HCT116 (cell line): ENCODE measurements at regions not wholly inside any gene's neighbourhood (a gene's known extent, or its start where the extent isn't known, plus 50 kb on each side); places are given as distances from the start of the nearest gene placed in this dataset.

ENCODE experiments used
- ATAC-seq: fragments of 200-7000 bp; cut with Tn5 transposase; 2 replicates; pipeline ENCODE4 v1.9.1; 2020; ENCODE audit warnings: mild to moderate bottlenecking, moderate library complexity
- BruUV-seq: library from RNA; stranded (reverse); fragments of 400-500 nt; replicated peaks from 2 replicates; lab custom pipeline; 2021; lab: Mats Ljungman, UMichigan
- CTCF ChIA-PET: fragments of 300-600 bp; sonication (Branson Sonifier 250); formaldehyde crosslinking; loops from one replicate; lab custom pipeline; 2021; ENCODE audit warnings: antibody characterized with exemption; lab: Charles Lee
- POLR2A ChIA-PET: fragments of 300-600, 350-600 bp; sonication (Branson Sonifier 250); formaldehyde crosslinking; loops from one replicate; lab custom pipeline; 2021; ENCODE audit warnings: antibody characterized with exemption; lab: Charles Lee
- RAD21 ChIA-PET, 2 experiments: fragments of 300-600 bp; sonication (Branson Sonifier 250); formaldehyde crosslinking; loops; one replicate each; lab custom pipeline; 2023; ENCODE audit warnings: low total read pairs in 2 of 2; ENCODE audit not compliant: uncharacterized antibody in 2 of 2, unreplicated experiment in 2 of 2, low non-redundant PET in 1 of 2; lab: Charles Lee
- DNase-seq: peaks from one replicate; pipeline ENCODE4 v3.0.0-alpha.2; 2010; ENCODE audit warnings: low read depth, low spot score
- H2AFZ ChIP-seq: fragments of 200-600 bp; shearing (Covaris generic), sonication (generic); 2 replicates; pipeline ENCODE4 v1.6.1; 2017; ENCODE audit warnings: low read depth, mixed run types, mixed read lengths, antibody characterized with exemption, low read length; ENCODE audit not compliant: poor library complexity, severe bottlenecking
- H3K27ac ChIP-seq: 2 replicates; pipeline ENCODE4 v1.5.1; 2012; ENCODE audit warnings: low read depth, low read length
- H3K27me3 ChIP-seq: fragments of 200-600 bp; sonication (generic); 2 replicates; pipeline ENCODE4 v1.6.1; 2016; ENCODE audit warnings: mixed run types, low read length, mixed read lengths; ENCODE audit not compliant: insufficient read depth
- H3K36me3 ChIP-seq, 2 experiments: fragments of 200-500 bp in 1 of 2; fragments of 200-600 bp in 1 of 2; sonication (Bioruptor generic) in 1 of 2; sonication (generic) in 1 of 2; 2 replicates each; pipeline versions ENCODE4 v1.5.1 to v1.6.1; 2014 to 2016; ENCODE audit warnings: low read length in 2 of 2, inconsistent platforms in 1 of 2, mixed read lengths in 1 of 2, mixed run types in 1 of 2; ENCODE audit not compliant: insufficient read depth in 2 of 2, control insufficient read depth in 1 of 2
- H3K4me1 ChIP-seq, 2 experiments: fragments of 200-600 bp in 1 of 2; sonication (generic) in 1 of 2; 2 replicates each; pipeline versions ENCODE4 v1.5.1 to v1.6.1; 2012 to 2017; ENCODE audit warnings: low read length in 2 of 2, inconsistent platforms in 1 of 2, mild to moderate bottlenecking in 1 of 2, mixed read lengths in 1 of 2, mixed run types in 1 of 2, moderate library complexity in 1 of 2; ENCODE audit not compliant: insufficient read depth in 2 of 2, control insufficient read depth in 1 of 2
- H3K4me2 ChIP-seq: fragments of 200-600 bp; sonication (generic); 2 replicates; pipeline ENCODE4 v1.6.1; 2017; ENCODE audit warnings: mixed run types, low read length, mixed read lengths
- H3K4me3 ChIP-seq, 2 experiments: fragments of 200-600 bp in 1 of 2; sonication (generic) in 1 of 2; replicated peaks in 1 of 2; 2 replicates each; pipeline ENCODE4 v1.5.1; 2011 to 2016; ENCODE audit warnings: low read length in 2 of 2, control low read depth in 1 of 2, low read depth in 1 of 2, mild to moderate bottlenecking in 1 of 2, mixed read lengths in 1 of 2, mixed run types in 1 of 2
- H3K79me2 ChIP-seq: fragments of 200-600 bp; sonication (generic); 2 replicates; pipeline ENCODE4 v1.6.1; 2017; ENCODE audit warnings: mild to moderate bottlenecking, mixed run types, low read length, moderate library complexity, mixed read lengths; ENCODE audit not compliant: insufficient read depth
- H3K9ac ChIP-seq: fragments of 200-600 bp; sonication (generic); 2 replicates; pipeline ENCODE4 v1.6.1; 2016; ENCODE audit warnings: low read length, mixed read lengths
- H3K9me2 ChIP-seq: fragments of 200-600 bp; sonication (generic), shearing (Covaris generic); 2 replicates; pipeline ENCODE4 v1.6.1; 2017; ENCODE audit warnings: mixed run types, mild to moderate bottlenecking, moderate library complexity; ENCODE audit not compliant: insufficient read depth
- H3K9me3 ChIP-seq, 2 experiments: fragments of 200-500 bp in 1 of 2; fragments of 200-600 bp in 1 of 2; sonication (Bioruptor generic) in 1 of 2; sonication (generic) in 1 of 2; 2 replicates each; pipeline ENCODE4 v1.6.1; 2014 to 2017; ENCODE audit warnings: low read length in 2 of 2, mixed read lengths in 2 of 2, inconsistent platforms in 1 of 2, low read depth in 1 of 2, mild to moderate bottlenecking in 1 of 2, mixed run types in 1 of 2, moderate library complexity in 1 of 2; ENCODE audit not compliant: control insufficient read depth in 1 of 2, insufficient read depth in 1 of 2
- H4K20me1 ChIP-seq: fragments of 200-600 bp; sonication (generic), shearing (Covaris generic); 2 replicates; pipeline ENCODE4 v1.6.1; 2017; ENCODE audit warnings: mixed run types, mild to moderate bottlenecking, moderate library complexity; ENCODE audit not compliant: insufficient read depth
- RAD21 ChIP-seq: IDR thresholded peaks from 2 replicates; pipeline ENCODE4 v1.6.1; 2012; ENCODE audit warnings: low read depth, mild to moderate bottlenecking
- REST ChIP-seq: IDR thresholded peaks from 2 replicates; pipeline ENCODE4 v1.6.1; 2012; ENCODE audit warnings: low read depth
- SIN3A ChIP-seq: IDR thresholded peaks from 2 replicates; pipeline ENCODE4 v1.6.1; 2012; ENCODE audit warnings: low read depth
- ZFX ChIP-seq: fragments of 450-650 bp; IDR thresholded peaks from 2 replicates; pipeline ENCODE4 v1.6.1; 2017
- intact Hi-C: fragments of 100-400 bp; cut with micrococcal nuclease; formaldehyde crosslinking; loops from 2 replicates; pipeline ENCODE4 v1.10.0; 2022

- no peak overlapping the region for H3K4me2 ChIP-seq
- no peaks in the 10 kb centered on the region for H4K20me1 ChIP-seq
- ChIA-PET CTCF (no interaction called here), POLR2A (interaction anchor here (0.6 kb wide), 1 partner anchor 144 kb away, joined by 3 read pairs; no protein-coding TSS in a partner anchor), RAD21 (no interaction called here)
- no TSS peak for BruUV-seq
- H3K27me3 ChIP-seq = no peaks in the 10 kb centered on the region
- intact Hi-C loops = no loop called here
- no peak for DNase-seq
- H3K27ac ChIP-seq = no peak overlapping the region
- no peaks in the 10 kb centered on the region for H3K9me3 ChIP-seq
- H3K4me3 ChIP-seq = no peak overlapping the region
- H2AFZ ChIP-seq = no peak overlapping the region
- peaks cover 0 to 6% of the 10 kb centered on the region in 2 experiments; a peak in 1 of 4 replicates for H3K4me1 ChIP-seq
- no peaks in the 10 kb centered on the region for H3K9me2 ChIP-seq
- no peaks in the 10 kb centered on the region for H3K79me2 ChIP-seq
- no peak for ATAC-seq
- no peak overlapping the region for H3K9ac ChIP-seq
- no peaks in the 10 kb centered on the region for H3K36me3 ChIP-seq
- TF ChIP-seq ZFX (no peak), REST (no peak), RAD21 (no peak), SIN3A (no peak)
- TF ChIP-seq, all 23 proteins: peak for 0
Observed at GRCh38 chr2:238585836-238586821, 159.4 kb downstream of the ASB1 start.
